ENCODE measurements at regions not wholly inside any gene's neighbourhood (a gene's known extent, or its start where the extent isn't known, plus 50 kb on each side); places are given as distances from the start of the nearest gene placed in this dataset.

DNA sequence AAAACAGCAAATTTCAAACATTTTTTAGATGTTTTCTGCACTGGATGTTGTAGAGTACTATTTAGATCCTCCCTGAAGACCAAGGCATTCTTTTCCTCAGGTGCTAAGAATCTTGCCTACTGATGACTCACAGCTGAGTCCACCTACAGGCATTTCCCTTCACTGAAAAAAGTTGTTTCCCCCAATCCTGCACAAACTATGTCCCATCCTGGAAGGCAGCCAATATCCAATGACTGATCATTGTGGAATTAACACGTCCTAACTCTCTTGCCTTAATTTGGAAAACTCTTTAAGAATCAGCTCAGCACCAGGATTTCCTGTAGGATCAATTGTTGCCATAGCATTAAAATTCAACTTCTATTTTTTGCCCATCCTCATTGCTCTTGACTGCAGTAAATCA is 268.4 kb upstream of the IRAK1BP1 start:
- no peak for TF ChIP-seq CTCF (IDR thresholded peaks at IDR 0.05)
- H3K4me3 Mint-ChIP-seq: no peak overlapping the region
- no peaks in the 10 kb centered on the region for H3K36me3 Mint-ChIP-seq (ENCODE audit: low read depth)
- no peaks in the 10 kb centered on the region for H3K9me3 Mint-ChIP-seq
- H3K27me3 Mint-ChIP-seq (ENCODE audit: low read depth, poor library complexity): no peaks in the 10 kb centered on the region
- H3K4me1 Mint-ChIP-seq: no peaks in the 10 kb centered on the region
- no peak overlapping the region for H3K27ac Mint-ChIP-seq
- no peak for DNase-seq

- H3K4me3 Mint-ChIP-seq: no peak overlapping the region
- no peak overlapping the region for H3K27ac Mint-ChIP-seq
- no peaks in the 10 kb centered on the region for H3K4me1 Mint-ChIP-seq
- no peak for DNase-seq
- no peaks in the 10 kb centered on the region for H3K27me3 Mint-ChIP-seq (ENCODE audit: low read depth, poor library complexity)
- TF ChIP-seq CTCF (IDR thresholded peaks at IDR 0.05): no peak
- H3K36me3 Mint-ChIP-seq (ENCODE audit: low read depth): no peaks in the 10 kb centered on the region
- no peaks in the 10 kb centered on the region for H3K9me3 Mint-ChIP-seq
Measured at GRCh38 chr6:78599526-78599925, 267.8 kb upstream of the IRAK1BP1 start.

- H3K4me1 Mint-ChIP-seq: peaks cover 10% of the 10 kb centered on the region
- TF ChIP-seq CTCF (IDR thresholded peaks at IDR 0.05): no peak
- no peaks in the 10 kb centered on the region for H3K9me3 Mint-ChIP-seq
- DNase-seq: no peak
- no peak overlapping the region for H3K4me3 Mint-ChIP-seq
- H3K36me3 Mint-ChIP-seq (ENCODE audit: low read depth): no peaks in the 10 kb centered on the region
- no peaks in the 10 kb centered on the region for H3K27me3 Mint-ChIP-seq (ENCODE audit: low read depth, poor library complexity)
- H3K27ac Mint-ChIP-seq: no peak overlapping the region
Measured at GRCh38 chr6:78605909-78606446, 261.4 kb upstream of the IRAK1BP1 start.

- H3K27me3 Mint-ChIP-seq (ENCODE audit: low read depth, poor library complexity): no peaks in the 10 kb centered on the region
Measured at GRCh38 chr6:78607189-78607588, 260.2 kb upstream of the IRAK1BP1 start.

DNA sequence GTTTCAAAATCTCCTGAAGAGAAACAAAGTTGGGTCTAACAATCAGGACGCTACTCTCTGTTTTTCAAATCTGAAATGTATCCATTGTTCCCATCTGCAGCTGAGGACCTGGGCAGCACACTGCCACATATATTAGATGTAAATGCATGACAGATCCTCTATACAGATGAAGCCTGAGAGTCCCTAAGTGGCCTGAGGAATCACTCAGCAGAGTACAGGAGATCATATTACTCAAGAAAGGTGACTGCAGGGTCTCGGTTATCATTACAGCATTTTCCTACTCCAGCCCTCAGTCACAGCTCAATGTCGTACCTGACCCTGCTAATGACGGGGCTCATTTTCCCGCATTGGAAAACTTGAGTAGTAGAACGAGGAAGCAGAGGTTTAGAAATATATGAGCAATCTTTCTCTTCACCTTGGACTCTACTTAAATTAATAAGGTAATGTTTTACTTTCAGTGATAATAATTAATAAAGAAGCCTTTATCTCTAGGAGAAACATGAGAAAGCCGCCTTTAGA is 256.2 kb upstream of the IRAK1BP1 start:
- no peak for TF ChIP-seq CTCF (IDR thresholded peaks at IDR 0.05)
- Mint-ChIP-seq H3K9me3 (no peaks in the 10 kb centered on the region), H3K4me1 (peaks cover 27% of the 10 kb centered on the region), H3K27ac (no peak overlapping the region), H3K27me3 (ENCODE audit: low read depth, poor library complexity) (peaks cover 3% of the 10 kb centered on the region), H3K36me3 (ENCODE audit: low read depth) (no peaks in the 10 kb centered on the region), H3K4me3 (no peak overlapping the region)
- no peak for DNase-seq

More at GRCh38 chr6:78607189-78607588, 260.2 kb upstream of the IRAK1BP1 start:
- no peak overlapping the region for H3K27ac Mint-ChIP-seq
- no peak overlapping the region for H3K4me3 Mint-ChIP-seq
- DNase-seq: no peak
- H3K9me3 Mint-ChIP-seq: no peaks in the 10 kb centered on the region
- peaks cover 18% of the 10 kb centered on the region for H3K4me1 Mint-ChIP-seq
- TF ChIP-seq CTCF (IDR thresholded peaks at IDR 0.05): no peak
- no peaks in the 10 kb centered on the region for H3K36me3 Mint-ChIP-seq (ENCODE audit: low read depth)

DNA sequence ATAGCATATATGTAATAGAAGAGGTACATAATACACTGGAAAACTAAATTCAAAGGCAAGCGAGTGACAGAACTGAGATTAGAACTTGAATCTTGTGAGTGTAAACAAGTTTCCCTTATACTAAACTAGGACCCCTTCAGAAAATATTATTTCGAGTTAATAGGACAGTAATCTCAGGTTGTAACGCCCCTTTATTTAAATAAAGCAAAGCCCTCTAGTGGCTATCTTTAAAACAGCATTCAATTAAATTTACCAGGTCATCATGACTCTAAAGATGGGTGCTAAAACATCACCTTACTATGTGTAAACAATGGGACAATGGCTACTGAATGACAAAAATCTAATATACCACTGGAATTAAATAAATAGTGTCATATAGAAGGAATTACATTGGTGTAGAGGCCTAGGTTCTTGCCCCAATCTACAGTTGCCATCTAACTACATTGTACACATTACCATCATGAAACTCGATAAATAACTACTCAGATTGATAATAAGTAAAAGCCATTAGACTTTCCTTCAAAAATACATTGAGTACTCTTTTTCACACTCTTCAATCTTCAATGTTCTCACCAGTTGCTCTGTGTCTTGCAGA is 255.4 kb upstream of the IRAK1BP1 start:
- no peak overlapping the region for H3K27ac Mint-ChIP-seq
- no peak for DNase-seq
- H3K36me3 Mint-ChIP-seq (ENCODE audit: low read depth): no peaks in the 10 kb centered on the region
- peaks cover 3% of the 10 kb centered on the region for H3K27me3 Mint-ChIP-seq (ENCODE audit: low read depth, poor library complexity)
- peaks cover 24% of the 10 kb centered on the region for H3K4me1 Mint-ChIP-seq
- no peaks in the 10 kb centered on the region for H3K9me3 Mint-ChIP-seq
- TF ChIP-seq CTCF (IDR thresholded peaks at IDR 0.05): peak; percentile 62
- H3K4me3 Mint-ChIP-seq: no peak overlapping the region
